HG02885 (cell line): ENCODE measurements at regions not wholly inside any gene's neighbourhood (a gene's known extent, or its start where the extent isn't known, plus 50 kb on each side); places are given as distances from the start of the nearest gene placed in this dataset.

Experiments used
- ATAC-seq: cut with Tn5 transposase; IDR thresholded peaks from one replicate; pipeline ENCODE4 v1.9.1; 2021; ENCODE audit warnings: mild to moderate bottlenecking; ENCODE audit not compliant: unreplicated experiment, poor library complexity

DNA sequence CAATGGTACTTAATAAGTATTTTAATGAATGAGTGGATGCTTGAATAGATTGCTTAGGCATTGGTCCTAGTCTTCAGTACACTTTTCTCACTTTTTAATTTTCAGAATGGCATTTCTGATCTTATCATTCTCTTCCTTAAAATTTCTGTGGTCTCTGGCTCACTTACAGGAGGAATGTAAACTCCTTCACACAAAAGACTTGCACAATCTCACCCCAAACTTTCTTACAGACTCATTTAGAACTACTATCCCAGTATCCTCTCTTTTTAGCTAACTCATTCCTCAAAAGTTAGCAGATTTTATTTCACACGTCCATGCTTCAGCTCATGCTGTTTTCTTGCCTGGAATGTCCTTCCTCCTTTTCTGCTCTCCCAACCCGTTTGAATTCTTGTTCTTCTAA lies 350.1 kb downstream of the GRXCR1 start:
- ATAC-seq, result no peak

DNA sequence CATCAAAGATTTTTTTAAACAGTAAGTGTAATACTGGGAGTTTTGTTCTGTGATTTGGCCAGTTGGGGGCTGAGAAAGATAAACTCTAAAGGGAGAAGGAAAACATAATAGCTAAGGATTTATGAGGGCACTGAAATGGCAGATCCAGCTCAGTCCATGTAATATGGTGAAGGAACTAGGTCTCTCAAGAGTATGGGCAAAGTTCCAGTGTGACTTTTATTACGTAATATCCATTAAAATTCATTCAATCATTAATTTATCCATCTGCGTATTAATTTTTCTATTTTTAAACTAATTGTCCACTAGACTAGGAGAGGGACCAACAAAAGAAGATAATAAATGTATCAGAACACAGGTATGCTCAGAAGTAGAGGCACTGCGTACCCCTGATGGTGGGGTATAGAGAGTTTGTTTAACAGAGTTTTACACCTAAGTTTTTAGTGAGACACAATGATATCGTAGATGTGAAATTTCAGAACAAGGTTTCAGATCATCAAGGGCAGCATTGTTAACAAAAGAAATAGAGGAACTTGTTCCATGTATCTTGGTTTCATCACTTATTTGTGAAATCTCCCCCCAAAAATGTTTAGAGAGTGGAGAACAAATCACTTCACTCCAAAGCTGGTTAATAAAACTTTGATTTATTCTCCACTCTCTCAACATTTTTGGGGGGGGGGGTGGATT lies 351.1 kb downstream of the GRXCR1 start:
- ATAC-seq, result peak; percentile 25

DNA sequence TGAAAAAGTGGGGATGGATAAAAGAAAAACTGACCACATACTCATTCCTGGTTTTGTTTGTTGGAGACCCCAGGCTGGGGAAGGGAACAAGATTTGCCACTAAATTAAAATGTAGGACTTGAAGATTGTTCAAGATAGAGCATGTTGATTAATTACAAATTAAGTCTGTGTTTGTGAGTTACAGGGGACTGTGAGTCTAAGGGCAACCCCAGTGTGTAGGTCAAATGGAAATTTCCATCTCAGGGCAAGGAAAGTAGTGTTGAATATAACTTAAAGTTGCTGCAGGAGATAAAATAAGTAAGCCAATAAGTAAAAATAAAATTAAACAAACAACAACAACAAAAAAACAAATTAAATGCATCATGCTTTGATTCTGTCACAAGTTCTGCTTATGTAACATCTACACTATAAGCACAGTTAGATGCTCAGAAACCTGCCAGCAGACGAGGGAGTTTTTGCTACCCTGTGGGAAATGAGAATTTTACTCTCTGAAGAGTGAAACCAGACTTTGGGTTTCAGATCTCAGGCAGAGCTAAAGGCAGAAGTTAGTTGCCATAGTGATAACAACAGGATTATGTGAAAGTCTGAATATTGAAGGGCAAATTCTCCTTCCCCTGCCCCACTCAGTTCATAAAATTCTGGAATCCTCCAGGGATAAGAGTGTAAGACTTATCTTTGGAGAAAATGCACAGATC lies 352.3 kb downstream of the GRXCR1 start:
- peak; percentile 97 for ATAC-seq

DNA sequence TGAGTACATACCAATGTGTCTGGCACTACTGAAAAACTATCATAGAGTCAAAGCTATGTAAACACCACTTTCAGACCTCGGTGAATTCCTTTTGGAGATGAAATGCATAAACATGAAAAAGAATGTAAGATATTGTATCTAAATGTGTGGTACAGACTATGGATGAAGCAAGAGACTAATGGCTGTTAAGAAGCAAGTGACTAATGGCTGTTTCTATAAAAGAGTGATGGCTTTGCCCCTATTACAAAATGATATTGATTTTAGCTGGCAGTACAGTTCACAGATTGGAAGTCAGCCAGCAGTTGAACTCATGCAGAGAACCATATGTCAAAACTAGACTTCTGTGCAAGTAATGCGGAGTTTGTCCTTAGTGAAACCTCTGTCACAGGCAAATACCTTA lies 359.3 kb downstream of the GRXCR1 start:
- ATAC-seq, result no peak

DNA sequence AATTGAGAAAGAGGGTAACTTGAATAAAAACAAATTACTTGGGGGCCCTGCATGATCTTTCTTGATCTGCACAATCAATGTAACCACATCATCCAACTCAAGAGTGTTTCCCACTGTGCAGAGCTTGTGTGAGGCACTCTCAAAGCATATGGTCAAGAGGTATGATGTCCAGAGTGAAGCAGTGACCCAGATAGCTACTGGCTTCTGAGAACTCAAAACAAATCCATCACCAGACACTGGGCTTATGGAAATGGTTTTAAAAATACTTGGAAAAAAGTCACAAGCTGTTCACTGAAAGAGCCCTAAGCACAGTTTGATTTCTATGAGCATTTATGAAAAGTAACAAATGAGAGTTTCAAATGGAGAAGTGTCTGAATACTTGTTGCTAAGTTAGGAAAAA lies 361.0 kb downstream of the GRXCR1 start:
- no peak for ATAC-seq

DNA sequence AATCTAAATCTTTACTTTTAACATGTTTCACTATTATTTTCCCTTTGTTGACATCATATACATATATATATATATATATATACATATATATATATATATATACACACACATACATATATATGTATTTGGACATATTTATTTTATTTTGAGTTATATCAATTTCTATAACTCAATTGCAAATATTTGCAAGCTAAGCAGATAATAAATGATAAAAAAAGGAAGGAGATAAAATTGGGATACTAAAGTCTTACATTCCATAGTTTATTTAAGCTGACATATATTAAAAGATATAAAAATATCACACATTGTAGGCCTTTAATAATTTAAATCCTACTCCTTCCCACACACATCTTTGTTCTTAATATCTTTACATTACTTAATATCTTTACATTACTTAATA lies 372.2 kb downstream of the GRXCR1 start:
- no peak for ATAC-seq

DNA sequence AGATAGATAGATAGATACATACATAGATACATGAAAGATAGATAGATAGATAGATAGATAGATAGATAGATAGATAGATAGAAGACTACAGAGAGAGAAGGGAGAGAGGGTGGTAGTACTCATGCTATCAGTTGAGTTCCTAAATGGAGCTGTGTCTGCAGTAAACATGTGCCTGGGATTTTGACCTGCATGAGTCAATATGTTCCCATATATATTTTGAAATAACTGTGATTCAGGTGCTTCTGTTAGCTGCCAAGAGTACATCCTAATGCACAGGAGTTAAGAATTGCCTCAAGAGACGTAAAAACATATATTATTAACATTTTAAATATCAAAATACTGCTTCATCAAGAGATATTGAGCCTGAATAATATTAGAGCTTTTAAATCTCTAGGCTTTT lies 379.4 kb downstream of the GRXCR1 start:
- ATAC-seq, result no peak

DNA sequence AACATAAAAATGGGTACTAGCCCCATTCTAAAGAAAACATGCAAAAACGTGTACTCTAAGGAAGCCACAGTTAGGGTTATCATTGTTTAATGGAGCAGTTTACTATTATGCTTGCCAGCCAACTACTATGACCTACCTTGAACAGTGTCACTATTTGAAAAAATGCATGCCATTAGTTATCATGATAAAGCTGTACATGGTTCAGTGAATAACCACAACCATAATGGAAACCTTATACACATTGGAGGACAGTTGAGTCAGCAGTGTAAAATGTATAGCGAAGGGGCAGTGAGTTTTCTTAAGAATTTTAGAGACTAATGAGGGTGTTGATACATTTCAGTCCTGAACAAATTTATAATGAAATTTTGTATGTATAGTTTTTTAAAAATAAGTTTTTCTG lies 381.9 kb downstream of the GRXCR1 start:
- ATAC-seq, result no peak

DNA sequence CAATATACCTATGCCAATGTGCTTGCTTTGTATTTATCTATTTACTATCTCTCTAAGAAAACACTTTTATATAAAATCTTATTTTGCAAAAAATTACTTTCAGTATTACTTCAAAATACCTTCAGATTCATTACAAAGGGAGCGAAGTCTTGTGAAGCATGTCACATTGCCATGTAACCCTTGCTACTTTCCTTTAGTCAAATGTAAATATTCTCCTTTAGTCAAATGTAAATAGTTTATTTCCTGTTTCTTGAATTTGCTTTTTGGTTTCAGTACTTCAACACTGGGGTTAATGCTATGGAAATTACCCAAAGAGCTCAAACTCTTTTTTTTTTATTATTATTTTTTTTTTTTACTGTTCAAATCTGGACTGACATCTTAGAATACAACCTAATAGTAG lies 383.3 kb downstream of the GRXCR1 start:
- ATAC-seq, result no peak

DNA sequence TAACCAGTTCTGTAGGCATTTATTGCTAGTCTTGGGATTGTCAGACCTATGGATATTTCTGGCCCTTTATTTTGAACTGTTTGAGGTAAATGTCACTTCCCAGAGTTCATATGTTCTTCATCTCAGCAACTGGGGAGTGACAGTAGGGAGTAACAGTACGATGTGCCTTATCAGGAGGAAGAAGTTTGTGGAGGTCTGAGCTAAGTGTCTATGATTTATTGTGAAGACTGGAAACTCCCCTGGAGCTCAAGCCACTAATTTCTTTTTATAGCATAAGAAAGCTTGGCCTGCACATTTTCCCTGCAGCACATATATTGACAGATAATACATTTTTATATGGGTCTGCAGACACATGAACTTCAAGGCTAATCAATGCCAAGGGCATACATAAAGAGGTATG lies 383.8 kb downstream of the GRXCR1 start:
- no peak for ATAC-seq

DNA sequence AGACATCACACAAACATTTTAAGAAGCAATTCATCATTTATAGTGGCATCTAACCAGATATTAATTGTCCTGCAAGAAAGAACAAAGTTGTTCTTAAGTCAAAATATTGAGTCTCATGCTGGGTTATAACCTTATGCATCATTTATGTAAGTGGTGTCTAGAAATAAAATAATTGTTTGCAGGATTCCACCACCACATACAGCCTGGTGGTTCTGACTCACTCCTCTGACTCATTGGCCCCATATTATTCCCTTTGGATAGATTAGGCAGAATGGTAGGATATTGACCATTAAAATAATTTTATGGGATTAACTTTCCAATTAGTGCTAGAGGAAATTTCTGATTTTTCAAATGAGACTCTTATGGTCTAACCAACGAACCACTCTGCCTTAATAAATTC lies 384.5 kb downstream of the GRXCR1 start:
- ATAC-seq, result no peak

DNA sequence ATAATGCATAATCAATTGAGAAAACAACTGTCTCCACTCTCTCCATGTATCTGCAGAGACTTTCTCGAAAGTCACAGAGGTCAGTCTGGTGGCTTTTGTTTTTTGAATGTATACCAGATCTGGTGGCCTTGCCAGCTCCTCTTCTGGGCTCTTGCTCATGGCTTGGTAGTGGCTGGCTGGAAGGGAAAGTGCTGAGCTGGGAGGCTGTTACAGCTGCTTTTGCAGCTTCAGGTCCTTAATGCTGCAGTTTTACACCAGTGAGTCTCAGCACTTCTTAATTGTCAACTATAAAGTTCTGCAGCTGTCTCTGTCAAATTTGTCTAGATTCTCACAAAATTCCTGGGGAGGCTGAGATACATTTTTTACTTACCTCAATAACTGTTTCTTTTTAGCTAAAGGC lies 390.0 kb downstream of the GRXCR1 start:
- ATAC-seq, result no peak

DNA sequence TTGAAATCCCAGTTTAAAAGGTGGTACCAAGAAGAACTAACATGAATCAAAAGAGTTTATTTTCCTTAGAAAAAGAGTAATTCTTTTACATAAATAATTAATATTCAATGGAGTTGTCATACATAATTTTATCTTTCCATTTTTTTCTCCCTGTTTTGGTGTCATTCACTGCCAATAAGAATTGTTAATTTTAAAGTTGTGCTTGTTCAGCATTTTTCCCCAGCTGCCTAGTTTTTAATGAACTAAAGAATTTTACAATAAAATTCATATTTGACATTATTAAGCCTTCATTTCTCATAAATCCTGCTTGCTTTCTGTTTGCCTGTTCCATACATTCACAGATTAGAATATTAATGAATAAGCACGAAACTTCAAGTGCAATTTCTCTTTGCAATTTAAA lies 393.6 kb downstream of the GRXCR1 start:
- ATAC-seq, result no peak

DNA sequence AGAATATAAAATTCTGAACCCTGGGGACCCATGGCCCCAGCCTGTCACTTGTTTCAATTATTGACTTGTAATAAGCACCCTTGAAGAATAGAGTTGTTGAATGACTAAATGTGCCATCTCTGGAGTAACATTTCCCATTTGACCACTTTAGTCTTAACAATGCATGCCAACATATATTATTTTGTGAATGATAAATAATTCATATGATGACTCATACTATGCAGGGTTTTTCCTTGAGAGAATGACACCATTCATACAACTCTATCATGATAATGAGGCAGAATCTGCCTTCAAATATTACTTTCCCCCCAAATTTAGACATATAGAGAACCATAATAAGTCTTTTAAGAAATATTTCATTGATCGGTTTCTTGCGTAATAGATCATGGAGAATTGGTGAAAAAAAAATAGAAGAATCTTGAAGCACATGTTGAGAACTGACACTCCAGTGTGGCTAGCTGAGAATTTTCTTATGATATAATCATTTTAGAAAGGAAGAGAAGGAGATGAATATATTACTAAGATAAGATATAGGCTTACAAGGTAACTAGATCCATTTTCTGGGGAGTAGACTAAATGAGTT lies 404.5 kb downstream of the GRXCR1 start:
- ATAC-seq, result no peak

DNA sequence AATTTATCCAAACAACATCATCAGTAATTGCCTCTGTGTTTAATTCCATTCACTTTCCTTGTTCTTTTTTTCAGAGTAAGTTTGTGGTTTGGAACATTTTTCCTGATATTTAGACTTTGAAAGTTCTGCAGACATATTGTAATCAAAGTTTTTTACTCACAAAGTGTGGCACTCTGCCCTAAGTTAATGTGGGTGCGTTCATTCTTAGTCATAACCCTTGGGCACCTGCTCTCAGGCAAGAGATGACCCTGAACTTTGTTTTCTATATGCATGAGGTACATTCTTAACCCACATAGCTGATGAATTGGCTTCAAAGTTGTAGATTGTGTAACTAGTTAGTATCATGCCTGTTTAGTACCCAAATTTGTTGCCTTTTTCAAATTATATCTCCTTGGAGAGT lies 424.3 kb downstream of the GRXCR1 start:
- ATAC-seq, result no peak

DNA sequence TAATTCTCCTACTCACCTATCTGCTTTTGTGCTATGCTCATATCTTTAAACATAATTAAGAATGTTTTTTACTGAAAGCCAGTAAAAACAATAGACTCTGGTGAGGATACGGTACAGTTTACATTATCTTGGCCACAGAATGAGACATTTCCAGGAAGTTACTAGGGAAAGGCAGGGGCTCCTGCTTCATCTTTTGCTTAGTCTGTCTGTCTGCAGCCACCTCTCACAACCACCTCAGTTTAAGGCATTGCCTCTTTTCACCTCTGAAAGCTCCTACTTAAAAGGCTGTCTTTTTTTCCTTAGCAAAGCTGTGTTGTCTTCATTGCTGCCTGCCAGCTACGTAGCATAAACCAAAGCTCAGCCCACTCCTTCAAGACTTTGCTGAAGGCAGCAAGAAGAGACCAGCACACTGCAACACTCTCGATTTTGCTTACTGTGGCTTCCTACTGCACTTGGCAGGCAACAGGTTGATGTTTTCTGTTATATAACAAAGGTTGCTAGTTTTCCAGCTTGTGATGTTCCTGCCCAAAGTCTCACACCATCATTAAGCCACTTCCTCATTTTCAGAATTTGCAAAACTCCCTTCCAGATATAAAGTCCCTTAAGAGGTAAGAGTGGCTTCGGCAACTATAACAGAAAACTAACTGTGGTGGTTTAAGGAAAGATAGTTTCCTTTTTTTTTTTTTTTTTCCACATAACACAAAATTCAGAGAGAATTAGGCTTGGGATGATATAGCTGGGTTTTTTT lies 432.9 kb downstream of the GRXCR1 start:
- no peak for ATAC-seq

DNA sequence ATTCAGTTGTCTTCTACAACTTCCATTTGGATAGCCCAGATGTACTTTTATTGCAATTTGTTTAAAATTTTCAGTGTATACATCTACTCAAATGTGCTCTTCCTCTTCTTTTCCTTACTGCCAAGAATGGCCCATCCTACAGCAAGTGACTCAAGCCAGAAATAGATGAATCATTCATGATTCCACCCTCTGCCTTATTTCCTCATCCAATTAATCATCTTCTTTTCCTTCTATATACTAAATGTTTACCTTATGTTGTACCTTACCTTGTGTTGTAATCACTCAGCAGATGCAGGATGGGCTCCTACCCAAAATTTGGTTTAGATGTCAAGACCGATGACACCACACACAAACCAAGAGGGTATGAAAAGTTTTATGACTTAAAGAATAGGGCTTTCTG lies 437.8 kb downstream of the GRXCR1 start:
- ATAC-seq, result no peak

DNA sequence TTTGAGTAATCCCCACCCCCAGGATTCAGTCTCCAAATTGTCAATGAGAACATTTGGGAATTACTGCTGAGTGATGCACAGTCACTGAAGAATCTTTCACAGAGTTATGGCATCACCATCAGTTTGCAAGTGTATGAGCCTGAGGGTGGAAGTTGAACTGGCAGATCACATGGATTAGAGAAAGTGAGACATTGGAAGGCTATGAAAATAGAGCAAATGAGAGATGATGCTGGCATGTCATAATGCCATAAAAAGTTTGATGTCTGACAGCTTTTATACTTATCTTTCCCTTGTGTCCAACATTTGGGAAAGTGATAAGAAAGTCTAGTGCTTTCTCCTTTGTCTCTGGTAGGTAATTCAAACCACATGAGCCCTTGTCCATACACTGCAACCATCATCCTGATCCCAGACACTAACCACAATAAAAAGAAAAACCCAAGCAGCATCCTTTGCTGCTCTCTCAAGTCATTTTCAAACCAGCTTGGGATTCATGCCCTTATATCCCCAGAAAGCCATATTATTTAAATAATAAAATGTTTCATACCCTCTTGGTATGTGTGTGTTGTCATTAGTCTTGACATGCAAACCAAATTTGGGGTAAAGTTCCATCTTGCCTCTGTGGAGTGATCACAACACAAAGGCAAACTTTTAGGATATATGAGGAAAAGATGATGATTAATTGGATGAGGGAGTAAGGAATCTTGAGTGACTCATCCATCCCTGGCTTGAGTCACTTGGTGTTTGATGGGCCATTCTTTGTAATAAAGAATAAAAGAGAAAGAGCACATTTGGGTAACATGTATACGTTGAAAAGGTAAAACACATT lies 438.9 kb downstream of the GRXCR1 start:
- no peak for ATAC-seq

DNA sequence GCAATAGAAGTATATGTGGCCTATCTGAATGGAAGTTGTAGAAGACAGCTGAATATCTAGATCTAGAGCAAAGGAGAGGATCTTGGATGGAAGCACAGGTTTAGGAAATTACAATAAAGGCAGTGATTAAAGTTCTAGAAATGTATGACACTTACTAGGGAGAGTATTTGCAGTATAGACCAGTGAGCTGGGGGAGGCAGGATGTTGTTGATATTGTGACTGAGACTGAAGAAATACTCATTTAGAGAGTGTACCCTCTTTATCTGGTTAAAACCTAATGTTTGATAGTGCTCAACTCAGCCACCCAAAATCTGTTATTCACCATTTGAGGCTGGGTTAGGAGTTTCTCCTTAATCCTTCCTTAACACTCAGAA lies 439.5 kb downstream of the GRXCR1 start:
- ATAC-seq, result no peak

DNA sequence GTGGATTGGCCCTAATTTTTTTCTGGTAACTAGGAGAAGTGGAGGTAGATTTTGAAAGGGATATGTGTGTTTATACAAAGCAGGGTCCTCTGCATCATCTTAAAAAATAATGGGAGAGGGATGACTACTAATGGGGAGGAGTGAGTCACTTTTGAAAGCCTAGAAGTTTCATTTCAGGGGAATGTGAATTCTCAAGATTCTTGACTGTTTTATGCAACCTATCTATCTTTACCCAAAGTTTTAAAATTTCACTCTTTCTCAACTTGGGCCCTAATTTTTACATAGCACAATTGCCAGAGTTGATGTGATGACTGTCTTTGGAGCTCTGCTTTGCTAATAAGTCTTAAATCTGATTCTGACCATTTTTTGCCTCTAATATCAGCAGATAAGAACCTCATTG lies 445.2 kb downstream of the GRXCR1 start:
- no peak for ATAC-seq
